ENCODE measurements at regions not wholly inside any gene's neighbourhood (a gene's known extent, or its start where the extent isn't known, plus 50 kb on each side); places are given as distances from the start of the nearest gene placed in this dataset.

DNA sequence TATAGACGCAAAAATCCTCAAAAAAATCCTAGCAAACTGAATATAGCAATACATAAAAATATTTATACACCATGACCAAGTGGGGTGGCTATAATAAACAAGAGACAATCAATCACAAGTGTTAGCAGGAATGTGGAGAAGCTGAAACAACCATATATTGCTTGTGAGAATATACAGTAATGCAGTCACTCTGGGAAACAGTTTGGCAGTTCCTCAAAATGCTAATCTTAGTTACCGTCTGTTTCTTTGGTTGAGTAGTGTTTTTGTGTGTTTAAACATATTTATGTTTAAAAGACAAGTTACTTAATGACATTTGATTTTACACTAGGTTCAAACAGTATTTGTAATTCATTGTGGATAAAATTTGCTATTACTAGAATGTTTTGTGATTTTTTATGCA, 792.0 kb downstream of the LTN1 start:
- Histone ChIP-seq H2BK120ac (ENCODE audit: insufficient read depth, low read length, poor library complexity) (no peak overlapping the region), H3K23ac (ENCODE audit: low read length) (no peak overlapping the region), H2AK5ac (ENCODE audit: low read length) (no peak overlapping the region), H4K12ac (ENCODE audit: low read depth, low read length) (no peak overlapping the region), H3K4me2 (ENCODE audit: low read length) (no peak overlapping the region), H3K4me3 (ENCODE audit: low read depth, low read length) (no peak overlapping the region), H3K14ac (ENCODE audit: low read length) (no peak overlapping the region), H3K9ac (ENCODE audit: low read length) (no peak overlapping the region), H2BK5ac (ENCODE audit: low read depth, low read length, poor library complexity) (no peak overlapping the region), H2BK12ac (ENCODE audit: low read length) (no peak overlapping the region), H2AFZ (ENCODE audit: insufficient read depth, low read length, poor library complexity) (no peak overlapping the region), H3K4ac (ENCODE audit: low read depth, low read length) (no peak overlapping the region), H4K8ac (ENCODE audit: low read depth, low read length) (no peak overlapping the region), H3K79me1 (ENCODE audit: low read length) (no peaks in the 10 kb centered on the region), H4K91ac (ENCODE audit: low read depth, low read length) (no peak overlapping the region), H3K79me2 (ENCODE audit: control insufficient read depth, insufficient read depth, low read length, poor library complexity) (no peaks in the 10 kb centered on the region), H3K36me3 (ENCODE audit: control insufficient read depth in 1 of 2, insufficient read depth in 2 of 2, low read length in 2 of 2) (no peaks in the 10 kb centered on the region), H3K9me3 (ENCODE audit: insufficient read depth, low read depth, low read length) (no peaks in the 10 kb centered on the region), H3K4me1 (ENCODE audit: control insufficient read depth in 1 of 2, insufficient read depth in 2 of 2, low read length in 2 of 2) (no peaks in the 10 kb centered on the region), H3K27me3 (ENCODE audit: insufficient read depth, low read length) (no peaks in the 10 kb centered on the region), H3K27ac (ENCODE audit: low read depth, low read length) (no peak overlapping the region), H3K18ac (ENCODE audit: low read length) (no peak overlapping the region)
- no CpG with 5 or more reads among the region's 2 CpGs for WGBS (ENCODE audit: extremely low coverage, insufficient coverage, insufficient read length)
- DNase-seq, result no peak

DNA sequence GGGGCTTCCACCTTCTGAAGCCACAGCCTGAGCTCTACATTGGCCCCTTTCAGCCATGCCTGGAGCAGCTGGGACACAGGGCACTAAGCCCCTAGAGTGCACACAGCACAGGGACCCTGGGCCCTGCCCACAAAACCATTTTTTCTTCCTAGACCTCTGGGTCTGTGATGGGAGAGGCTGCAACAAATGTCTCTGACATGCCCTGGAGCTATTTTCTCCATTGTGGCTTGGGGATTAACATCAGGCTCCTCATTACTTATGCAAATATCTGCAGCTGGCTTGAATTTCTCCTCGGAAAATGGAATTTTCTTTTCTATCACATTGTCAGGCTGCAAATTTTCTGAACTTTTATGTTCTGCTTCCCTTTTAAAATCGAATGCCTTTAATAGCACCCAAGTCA, 795.7 kb downstream of the LTN1 start:
- H3K9ac ChIP-seq (ENCODE audit: low read length), result no peak overlapping the region
- H3K4me3 ChIP-seq (ENCODE audit: low read depth, low read length), result no peak overlapping the region
- H3K36me3 ChIP-seq (ENCODE audit: control insufficient read depth in 1 of 2, insufficient read depth in 2 of 2, low read length in 2 of 2), result no peaks in the 10 kb centered on the region
- H3K4ac ChIP-seq (ENCODE audit: low read depth, low read length), result no peak overlapping the region
- H3K4me2 ChIP-seq (ENCODE audit: low read length), result no peak overlapping the region
- DNase-seq, result no peak
- H2BK5ac ChIP-seq (ENCODE audit: low read depth, low read length, poor library complexity), result no peak overlapping the region
- H3K79me2 ChIP-seq (ENCODE audit: control insufficient read depth, insufficient read depth, low read length, poor library complexity), result no peaks in the 10 kb centered on the region
- no CpG with 5 or more reads among the region's 2 CpGs for WGBS (ENCODE audit: extremely low coverage, insufficient coverage, insufficient read length)
- no peaks in the 10 kb centered on the region for H3K79me1 ChIP-seq (ENCODE audit: low read length)
- H3K18ac ChIP-seq (ENCODE audit: low read length), result no peak overlapping the region
- no peaks in the 10 kb centered on the region for H3K27me3 ChIP-seq (ENCODE audit: insufficient read depth, low read length)
- no peak overlapping the region for H2BK120ac ChIP-seq (ENCODE audit: insufficient read depth, low read length, poor library complexity)
- H2AFZ ChIP-seq (ENCODE audit: insufficient read depth, low read length, poor library complexity), result no peak overlapping the region
- H3K27ac ChIP-seq (ENCODE audit: low read depth, low read length), result no peak overlapping the region
- H4K12ac ChIP-seq (ENCODE audit: low read depth, low read length), result no peak overlapping the region
- no peak overlapping the region for H3K23ac ChIP-seq (ENCODE audit: low read length)
- no peaks in the 10 kb centered on the region for H3K4me1 ChIP-seq (ENCODE audit: control insufficient read depth in 1 of 2, insufficient read depth in 2 of 2, low read length in 2 of 2)
- no peak overlapping the region for H2BK12ac ChIP-seq (ENCODE audit: low read length)
- no peak overlapping the region for H3K14ac ChIP-seq (ENCODE audit: low read length)
- no peaks in the 10 kb centered on the region for H3K9me3 ChIP-seq (ENCODE audit: insufficient read depth, low read depth, low read length)
- H2AK5ac ChIP-seq (ENCODE audit: low read length), result no peak overlapping the region
- H4K8ac ChIP-seq (ENCODE audit: low read depth, low read length), result no peak overlapping the region
- H4K91ac ChIP-seq (ENCODE audit: low read depth, low read length), result no peak overlapping the region

DNA sequence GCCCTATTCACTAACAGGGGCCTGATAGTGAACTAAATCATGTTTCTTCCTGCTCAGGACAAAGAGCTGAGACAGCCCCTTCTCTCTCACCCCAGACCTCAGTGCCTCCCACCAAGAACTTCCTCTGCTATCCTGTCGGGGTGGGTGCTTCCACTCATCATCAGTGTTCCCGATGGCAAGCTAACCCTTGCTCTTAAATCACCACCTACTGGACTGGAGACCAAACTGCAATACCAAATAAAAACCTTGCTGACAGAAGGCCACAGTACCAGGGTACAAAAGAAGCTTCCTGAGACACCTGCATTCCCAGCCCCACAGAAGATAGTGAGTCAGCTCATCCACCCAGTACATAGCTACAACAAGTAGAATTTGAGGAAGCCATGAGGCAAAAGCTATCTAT, 799.5 kb downstream of the LTN1 start:
- Histone ChIP-seq H3K14ac (ENCODE audit: low read length) (no peak overlapping the region), H3K27ac (ENCODE audit: low read depth, low read length) (no peak overlapping the region), H3K23ac (ENCODE audit: low read length) (no peak overlapping the region), H3K27me3 (ENCODE audit: insufficient read depth, low read length) (no peaks in the 10 kb centered on the region), H4K91ac (ENCODE audit: low read depth, low read length) (no peak overlapping the region), H2AFZ (ENCODE audit: insufficient read depth, low read length, poor library complexity) (no peak overlapping the region), H3K79me1 (ENCODE audit: low read length) (no peaks in the 10 kb centered on the region), H2BK5ac (ENCODE audit: low read depth, low read length, poor library complexity) (no peak overlapping the region), H3K4me3 (ENCODE audit: low read depth, low read length) (no peak overlapping the region), H3K4me2 (ENCODE audit: low read length) (no peak overlapping the region), H3K79me2 (ENCODE audit: control insufficient read depth, insufficient read depth, low read length, poor library complexity) (no peaks in the 10 kb centered on the region), H3K36me3 (ENCODE audit: control insufficient read depth in 1 of 2, insufficient read depth in 2 of 2, low read length in 2 of 2) (no peaks in the 10 kb centered on the region), H3K4ac (ENCODE audit: low read depth, low read length) (no peak overlapping the region), H2BK120ac (ENCODE audit: insufficient read depth, low read length, poor library complexity) (no peak overlapping the region), H3K9me3 (ENCODE audit: insufficient read depth, low read depth, low read length) (no peaks in the 10 kb centered on the region), H3K4me1 (ENCODE audit: control insufficient read depth in 1 of 2, insufficient read depth in 2 of 2, low read length in 2 of 2) (no peaks in the 10 kb centered on the region), H4K8ac (ENCODE audit: low read depth, low read length) (no peak overlapping the region), H3K9ac (ENCODE audit: low read length) (no peak overlapping the region), H2AK5ac (ENCODE audit: low read length) (no peak overlapping the region), H3K18ac (ENCODE audit: low read length) (no peak overlapping the region), H4K12ac (ENCODE audit: low read depth, low read length) (no peak overlapping the region), H2BK12ac (ENCODE audit: low read length) (no peak overlapping the region)
- WGBS (ENCODE audit: extremely low coverage, insufficient coverage, insufficient read length), result no CpG with 5 or more reads among the region's 2 CpGs
- no peak for DNase-seq

DNA sequence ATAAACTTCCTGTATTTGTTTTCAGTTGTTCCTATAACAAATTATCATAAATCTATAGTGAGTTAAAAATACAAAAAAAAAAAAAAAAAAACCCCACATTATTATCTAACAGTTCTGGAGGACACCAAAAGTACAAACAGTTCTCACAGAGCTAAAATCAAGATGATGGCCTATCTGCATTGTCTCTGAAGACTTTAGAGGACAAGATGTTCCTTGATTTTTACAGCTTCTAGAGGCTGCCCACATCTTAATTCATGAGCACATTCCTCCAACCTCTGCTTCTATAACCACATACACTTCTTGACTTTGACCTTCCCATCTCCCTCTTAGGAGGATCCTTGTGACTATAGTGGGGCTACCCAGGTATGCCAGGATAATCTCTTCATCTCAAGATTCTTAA, 806.1 kb downstream of the LTN1 start:
- no peak overlapping the region for H3K18ac ChIP-seq (ENCODE audit: low read length)
- no peak overlapping the region for H2BK12ac ChIP-seq (ENCODE audit: low read length)
- H4K91ac ChIP-seq (ENCODE audit: low read depth, low read length), result no peak overlapping the region
- peaks cover 5% of the 10 kb centered on the region for H3K9me3 ChIP-seq (ENCODE audit: insufficient read depth, low read depth, low read length)
- no peaks in the 10 kb centered on the region for H3K27me3 ChIP-seq (ENCODE audit: insufficient read depth, low read length)
- H2BK120ac ChIP-seq (ENCODE audit: insufficient read depth, low read length, poor library complexity), result no peak overlapping the region
- H3K79me2 ChIP-seq (ENCODE audit: control insufficient read depth, insufficient read depth, low read length, poor library complexity), result no peaks in the 10 kb centered on the region
- no peak overlapping the region for H3K4me2 ChIP-seq (ENCODE audit: low read length)
- no peak overlapping the region for H3K14ac ChIP-seq (ENCODE audit: low read length)
- H2AK5ac ChIP-seq (ENCODE audit: low read length), result no peak overlapping the region
- H3K9ac ChIP-seq (ENCODE audit: low read length), result no peak overlapping the region
- no peak overlapping the region for H3K27ac ChIP-seq (ENCODE audit: low read depth, low read length)
- H3K79me1 ChIP-seq (ENCODE audit: low read length), result no peaks in the 10 kb centered on the region
- H3K4me1 ChIP-seq (ENCODE audit: control insufficient read depth in 1 of 2, insufficient read depth in 2 of 2, low read length in 2 of 2), result no peaks in the 10 kb centered on the region
- H2AFZ ChIP-seq (ENCODE audit: insufficient read depth, low read length, poor library complexity), result no peak overlapping the region
- no peak for DNase-seq
- no peak overlapping the region for H3K23ac ChIP-seq (ENCODE audit: low read length)
- no peak overlapping the region for H3K4me3 ChIP-seq (ENCODE audit: low read depth, low read length)
- no peaks in the 10 kb centered on the region for H3K36me3 ChIP-seq (ENCODE audit: control insufficient read depth in 1 of 2, insufficient read depth in 2 of 2, low read length in 2 of 2)
- no peak overlapping the region for H4K8ac ChIP-seq (ENCODE audit: low read depth, low read length)
- H2BK5ac ChIP-seq (ENCODE audit: low read depth, low read length, poor library complexity), result no peak overlapping the region
- no peak overlapping the region for H3K4ac ChIP-seq (ENCODE audit: low read depth, low read length)
- no peak overlapping the region for H4K12ac ChIP-seq (ENCODE audit: low read depth, low read length)

DNA sequence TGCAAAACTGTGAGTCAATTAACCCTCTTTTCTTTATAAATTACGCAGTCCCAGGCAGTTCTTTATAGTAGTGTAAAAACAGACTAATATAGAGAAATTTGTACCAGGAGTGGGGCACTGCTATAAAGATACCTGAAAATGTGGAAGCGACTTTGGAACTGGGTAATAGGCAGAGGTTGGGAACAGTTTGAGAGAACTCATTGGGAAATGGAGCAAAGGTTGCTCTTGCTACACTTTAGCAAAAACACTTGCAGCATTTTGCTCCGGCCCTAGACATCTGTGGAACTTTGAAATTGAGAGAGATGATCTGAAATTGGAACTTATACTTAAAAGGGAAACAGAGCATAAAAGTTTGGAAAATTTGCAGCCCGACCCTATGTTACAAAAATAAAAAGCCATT, 810.9 kb downstream of the LTN1 start:
- Histone ChIP-seq H4K91ac (ENCODE audit: low read depth, low read length) (no peak overlapping the region), H3K36me3 (ENCODE audit: control insufficient read depth in 1 of 2, insufficient read depth in 2 of 2, low read length in 2 of 2) (no peaks in the 10 kb centered on the region)

More for the DNA sequence above, 810.9 kb downstream of the LTN1 start:
- no peak for DNase-seq
- Histone ChIP-seq H3K14ac (ENCODE audit: low read length) (no peak overlapping the region), H3K4me2 (ENCODE audit: low read length) (no peak overlapping the region), H3K4me1 (ENCODE audit: control insufficient read depth in 1 of 2, insufficient read depth in 2 of 2, low read length in 2 of 2) (no peaks in the 10 kb centered on the region), H3K18ac (ENCODE audit: low read length) (no peak overlapping the region), H3K4me3 (ENCODE audit: low read depth, low read length) (no peak overlapping the region), H3K9me3 (ENCODE audit: insufficient read depth, low read depth, low read length) (peaks cover 5% of the 10 kb centered on the region), H4K8ac (ENCODE audit: low read depth, low read length) (no peak overlapping the region), H3K27ac (ENCODE audit: low read depth, low read length) (no peak overlapping the region), H4K12ac (ENCODE audit: low read depth, low read length) (no peak overlapping the region), H3K4ac (ENCODE audit: low read depth, low read length) (no peak overlapping the region), H2BK120ac (ENCODE audit: insufficient read depth, low read length, poor library complexity) (no peak overlapping the region), H3K23ac (ENCODE audit: low read length) (no peak overlapping the region), H3K9ac (ENCODE audit: low read length) (no peak overlapping the region), H2BK5ac (ENCODE audit: low read depth, low read length, poor library complexity) (no peak overlapping the region), H2AK5ac (ENCODE audit: low read length) (no peak overlapping the region), H3K79me1 (ENCODE audit: low read length) (no peaks in the 10 kb centered on the region), H3K79me2 (ENCODE audit: control insufficient read depth, insufficient read depth, low read length, poor library complexity) (no peaks in the 10 kb centered on the region), H3K27me3 (ENCODE audit: insufficient read depth, low read length) (no peaks in the 10 kb centered on the region), H2BK12ac (ENCODE audit: low read length) (no peak overlapping the region), H2AFZ (ENCODE audit: insufficient read depth, low read length, poor library complexity) (no peak overlapping the region)
- WGBS (ENCODE audit: extremely low coverage, insufficient coverage, insufficient read length), result no CpG with 5 or more reads among the region's 4 CpGs
